AG09309 (cell line): ENCODE measurements at regions not wholly inside any gene's neighbourhood (a gene's known extent, or its start where the extent isn't known, plus 50 kb on each side); places are given as distances from the start of the nearest gene placed in this dataset.

Experiments
- DNase-seq: peaks from one replicate; pipeline ENCODE4 v3.0.0-alpha.2; 2010; ENCODE audit warnings: low read depth
- H3K4me3 ChIP-seq: 2 replicates; pipeline ENCODE4 v1.5.1; 2011; ENCODE audit warnings: mild to moderate bottlenecking, low read depth, low read length, moderate library complexity; ENCODE audit not compliant: control insufficient read depth
- TF ChIP-seq, protein P1 (sequence below): IDR thresholded peaks from 2 replicates; pipeline ENCODE4 v1.5.1; 2011; ENCODE audit warnings: mild to moderate bottlenecking, low read depth, low read length, inconsistent platforms; ENCODE audit not compliant: insufficient read depth, control insufficient read depth; ENCODE audit errors: missing control alignments

DNA sequence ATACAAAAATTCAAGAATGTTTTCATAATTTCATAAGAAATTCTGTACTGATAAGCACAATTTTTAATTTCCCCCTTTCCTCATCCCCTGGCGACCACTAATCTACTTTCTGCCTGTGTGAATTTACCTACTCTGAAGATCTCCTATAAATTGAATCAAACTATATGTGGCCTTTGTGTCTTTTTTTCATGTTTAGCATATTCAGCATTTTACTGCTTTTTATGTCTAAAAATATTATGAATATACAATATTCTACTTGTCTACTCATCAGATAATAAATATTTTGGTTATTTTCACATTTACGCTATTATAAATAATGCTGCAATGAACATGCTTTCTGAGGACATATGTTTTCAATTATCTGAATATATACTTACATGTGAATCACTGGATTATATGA, 144.8 kb downstream of the CYLC2 start:
- no peak overlapping the region for H3K4me3 ChIP-seq
- no peak for DNase-seq
- TF ChIP-seq, protein P1, sequence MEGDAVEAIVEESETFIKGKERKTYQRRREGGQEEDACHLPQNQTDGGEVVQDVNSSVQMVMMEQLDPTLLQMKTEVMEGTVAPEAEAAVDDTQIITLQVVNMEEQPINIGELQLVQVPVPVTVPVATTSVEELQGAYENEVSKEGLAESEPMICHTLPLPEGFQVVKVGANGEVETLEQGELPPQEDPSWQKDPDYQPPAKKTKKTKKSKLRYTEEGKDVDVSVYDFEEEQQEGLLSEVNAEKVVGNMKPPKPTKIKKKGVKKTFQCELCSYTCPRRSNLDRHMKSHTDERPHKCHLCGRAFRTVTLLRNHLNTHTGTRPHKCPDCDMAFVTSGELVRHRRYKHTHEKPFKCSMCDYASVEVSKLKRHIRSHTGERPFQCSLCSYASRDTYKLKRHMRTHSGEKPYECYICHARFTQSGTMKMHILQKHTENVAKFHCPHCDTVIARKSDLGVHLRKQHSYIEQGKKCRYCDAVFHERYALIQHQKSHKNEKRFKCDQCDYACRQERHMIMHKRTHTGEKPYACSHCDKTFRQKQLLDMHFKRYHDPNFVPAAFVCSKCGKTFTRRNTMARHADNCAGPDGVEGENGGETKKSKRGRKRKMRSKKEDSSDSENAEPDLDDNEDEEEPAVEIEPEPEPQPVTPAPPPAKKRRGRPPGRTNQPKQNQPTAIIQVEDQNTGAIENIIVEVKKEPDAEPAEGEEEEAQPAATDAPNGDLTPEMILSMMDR: no peak

DNA sequence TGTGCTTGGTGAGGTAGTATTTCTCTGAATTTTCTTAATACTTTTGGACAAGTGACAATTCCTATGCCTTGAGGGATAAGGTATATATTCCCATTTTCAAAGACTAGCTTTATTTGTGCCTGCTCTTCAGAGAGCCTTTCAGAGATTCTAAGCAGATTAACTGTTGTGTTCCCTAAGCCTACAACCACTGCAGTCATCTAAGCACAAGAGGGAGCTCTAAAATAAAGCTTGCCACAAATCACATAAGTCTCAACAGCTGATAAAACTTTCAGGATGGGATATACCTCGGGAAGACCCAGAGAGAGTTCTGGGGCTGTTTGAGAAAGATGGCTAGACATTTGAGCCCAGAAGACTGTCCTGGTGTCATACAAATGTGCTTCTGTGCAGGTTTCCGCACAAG, 157.3 kb downstream of the CYLC2 start:
- H3K4me3 ChIP-seq: no peak overlapping the region
- DNase-seq: no peak
- TF ChIP-seq, protein P1: no peak

DNA sequence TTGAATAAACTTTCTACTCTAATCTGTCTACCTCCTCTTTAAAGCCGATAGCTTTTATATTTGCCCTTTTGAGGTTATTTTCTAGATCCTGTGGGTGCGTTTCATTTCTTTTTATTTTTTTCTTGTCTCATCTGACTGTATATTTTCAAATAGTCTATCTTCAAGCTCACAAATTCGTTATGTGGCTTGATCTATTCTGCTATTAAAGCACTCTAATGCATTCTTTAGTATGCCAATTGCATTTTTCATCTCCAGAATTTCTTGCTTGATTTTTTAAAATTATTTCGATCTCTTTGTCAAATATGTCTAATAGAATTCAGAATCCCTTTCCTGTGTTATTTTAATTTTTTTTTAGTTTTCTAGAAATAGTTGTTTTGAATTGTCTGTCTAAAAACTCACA, 172.4 kb downstream of the CYLC2 start:
- TF ChIP-seq, protein P1: no peak

DNA sequence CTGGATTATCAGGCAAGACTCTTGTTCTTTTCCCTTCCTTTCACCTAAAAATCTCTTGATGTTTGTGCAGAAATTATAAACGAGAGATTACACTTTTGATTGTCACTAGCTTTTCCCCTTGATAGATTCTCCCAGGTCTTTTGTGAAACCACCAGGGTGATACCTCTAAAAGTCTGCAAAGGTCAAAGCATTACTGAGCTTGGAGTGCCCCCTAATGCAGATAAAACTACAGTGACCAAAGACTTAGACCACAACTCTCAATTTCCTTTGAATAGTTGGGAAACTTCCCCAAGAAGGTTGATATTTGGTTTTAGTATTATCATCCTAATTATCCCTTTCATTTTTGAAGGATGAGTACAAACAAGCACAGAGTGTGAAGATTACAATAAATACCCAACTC, 173.1 kb downstream of the CYLC2 start:
- H3K4me3 ChIP-seq: no peak overlapping the region
- TF ChIP-seq, protein P1: no peak
- no peak for DNase-seq

More for the DNA sequence above, 172.4 kb downstream of the CYLC2 start:
- H3K4me3 ChIP-seq: no peak overlapping the region
- no peak for DNase-seq

- H3K4me3 ChIP-seq: no peak overlapping the region
- no peak for DNase-seq
- TF ChIP-seq, protein P1: no peak
Measured at GRCh38 chr9:103169798-103170197, 174.7 kb downstream of the CYLC2 start.

DNA sequence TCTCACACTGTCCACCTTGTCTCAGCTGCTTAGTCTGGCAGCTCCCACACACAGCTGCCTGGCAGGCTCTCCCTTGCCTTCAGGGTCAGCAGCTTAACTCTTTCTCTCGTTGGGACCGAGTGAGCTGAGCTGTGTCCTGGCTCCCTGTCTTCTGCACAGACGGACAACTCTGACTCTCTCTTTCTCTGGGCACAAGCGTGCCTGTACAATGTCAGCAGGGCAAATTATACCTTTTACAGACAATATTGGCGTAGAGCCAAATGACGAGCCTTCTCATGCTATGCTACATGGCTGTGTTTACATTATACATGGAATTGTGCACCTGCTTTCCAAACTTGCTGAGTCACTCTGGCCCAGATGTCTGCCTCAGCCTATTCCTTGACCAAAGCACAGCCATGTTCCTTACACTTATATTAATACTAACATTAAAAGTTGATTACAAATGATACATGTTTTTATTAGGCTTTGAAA, 188.6 kb downstream of the CYLC2 start:
- DNase-seq: no peak
- TF ChIP-seq, protein P1: no peak
- H3K4me3 ChIP-seq: no peak overlapping the region

- DNase-seq: no peak
- H3K4me3 ChIP-seq: no peak overlapping the region
- TF ChIP-seq, protein P1: no peak
Measured at GRCh38 chr9:103186959-103187358, 191.8 kb downstream of the CYLC2 start.
